NCI-H1105 (cell line): ENCODE measurements at regions not wholly inside any gene's neighbourhood (a gene's known extent, or its start where the extent isn't known, plus 50 kb on each side); places are given as distances from the start of the nearest gene placed in this dataset.

ENCODE experiments used
- DNase-seq: peaks from one replicate; lab custom pipeline; 2025; lab: John Stamatoyannopoulos, UW

DNA sequence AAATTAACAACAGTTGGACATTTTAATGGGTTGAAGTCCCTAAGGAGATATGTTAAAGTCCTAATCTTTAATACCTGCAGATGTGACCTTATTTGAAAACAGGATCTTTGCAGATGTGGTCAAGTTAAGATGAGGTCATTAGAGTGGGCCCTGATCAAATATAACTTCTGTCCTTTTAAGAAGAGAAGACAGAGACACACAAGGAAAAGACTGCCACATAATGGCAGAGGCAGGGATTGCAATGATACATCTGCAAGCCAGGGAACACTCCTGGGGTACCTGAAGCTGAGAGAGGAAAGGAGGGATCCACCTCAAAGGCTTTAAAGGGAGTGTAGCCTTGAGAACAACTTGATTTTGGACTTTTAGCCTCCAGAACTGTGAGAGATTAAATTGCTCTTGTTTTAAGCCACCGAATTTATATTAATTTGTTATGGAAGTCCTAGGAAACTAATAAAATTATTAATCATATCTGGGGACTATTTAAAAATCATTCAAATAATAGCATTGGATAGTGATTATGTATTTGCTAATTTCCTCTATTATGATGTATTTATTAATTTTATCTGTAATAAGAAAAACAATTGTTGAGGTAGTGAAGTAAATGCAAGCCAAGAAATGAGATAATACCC lies 700.0 kb upstream of the PCDH15 start:
- peak; percentile 10 for DNase-seq

DNA sequence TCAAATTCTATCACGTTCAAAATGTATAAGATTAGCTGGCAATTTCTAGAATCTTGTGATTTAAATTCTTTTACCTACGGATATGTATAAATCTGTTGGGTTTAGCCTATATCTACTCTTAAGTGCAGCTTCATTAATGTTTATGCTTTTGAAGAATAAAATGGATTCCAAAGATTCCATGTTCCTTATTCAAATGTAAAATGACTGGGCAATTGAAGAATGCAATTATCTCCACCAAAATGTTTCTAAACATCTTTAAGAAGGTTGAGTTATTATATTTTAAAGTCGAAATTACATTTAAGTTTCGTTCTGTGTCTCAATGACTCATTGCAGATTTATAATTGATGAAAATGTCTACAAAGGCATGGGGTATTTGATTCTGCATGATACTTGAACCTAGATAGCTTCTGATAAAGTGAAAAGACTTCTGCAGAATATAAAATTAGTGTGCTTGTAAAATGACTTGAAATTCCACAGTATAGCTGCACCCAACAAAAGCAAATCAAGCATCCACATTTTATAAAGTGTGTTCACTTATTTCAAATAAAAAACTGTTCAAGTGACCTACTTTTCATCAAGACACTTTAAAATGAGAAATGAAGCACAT lies 697.0 kb upstream of the PCDH15 start:
- DNase-seq, result no peak

DNA sequence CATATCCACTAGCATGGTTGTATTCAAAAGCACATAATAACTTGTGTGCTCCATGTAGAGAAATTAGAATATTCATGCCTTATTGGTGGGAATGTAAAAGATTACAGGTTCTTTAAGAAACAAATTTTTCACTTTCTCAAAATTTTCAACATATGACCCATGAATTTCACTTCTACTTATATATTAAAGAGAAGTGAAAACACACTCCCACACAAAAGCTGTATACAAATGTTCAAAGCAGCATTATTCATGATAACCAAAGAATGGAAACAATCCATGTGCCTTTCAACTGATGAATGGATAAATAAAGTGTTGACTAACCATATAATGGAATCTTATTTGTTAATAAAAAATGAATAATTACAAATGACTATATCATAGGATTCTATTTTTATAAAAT lies 694.5 kb upstream of the PCDH15 start:
- DNase-seq, result no peak

DNA sequence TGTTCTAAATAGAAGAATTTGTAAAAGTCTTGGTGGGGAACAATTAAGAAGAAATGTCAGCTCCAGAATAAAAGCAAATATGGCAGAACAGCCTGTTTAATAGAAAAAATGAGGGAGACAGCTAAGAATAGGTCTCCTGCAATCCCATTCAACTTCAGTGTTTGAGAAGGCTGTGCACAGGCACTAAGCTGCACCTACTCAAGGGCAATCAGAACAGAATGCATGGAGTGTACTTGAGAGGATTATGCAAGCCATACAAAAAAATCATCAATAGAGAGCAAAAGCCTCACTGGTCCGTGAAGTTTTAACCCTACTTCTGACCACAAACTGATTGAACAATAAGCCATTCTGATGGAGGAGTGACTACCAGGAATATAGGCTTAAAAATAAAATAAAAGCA lies 690.7 kb upstream of the PCDH15 start:
- DNase-seq, result no peak

DNA sequence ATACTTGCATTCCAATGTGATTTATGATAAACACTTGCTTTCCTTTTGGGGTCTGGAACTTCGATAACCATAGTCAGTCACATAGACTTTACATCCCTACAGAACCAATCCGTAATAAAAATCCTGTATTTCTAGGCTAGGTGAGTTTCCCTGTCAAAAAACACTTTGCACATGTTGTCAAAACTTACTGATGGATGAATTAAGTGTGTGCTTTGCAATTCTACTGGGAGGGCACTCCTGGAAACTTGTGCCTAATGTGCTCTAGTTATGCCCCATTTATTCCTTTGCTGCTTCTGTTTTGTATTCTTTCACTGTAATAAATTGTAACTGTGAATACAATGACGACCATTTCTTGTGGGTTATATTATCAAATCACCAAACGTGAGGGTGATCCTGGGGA lies 684.8 kb upstream of the PCDH15 start:
- no peak for DNase-seq

DNA sequence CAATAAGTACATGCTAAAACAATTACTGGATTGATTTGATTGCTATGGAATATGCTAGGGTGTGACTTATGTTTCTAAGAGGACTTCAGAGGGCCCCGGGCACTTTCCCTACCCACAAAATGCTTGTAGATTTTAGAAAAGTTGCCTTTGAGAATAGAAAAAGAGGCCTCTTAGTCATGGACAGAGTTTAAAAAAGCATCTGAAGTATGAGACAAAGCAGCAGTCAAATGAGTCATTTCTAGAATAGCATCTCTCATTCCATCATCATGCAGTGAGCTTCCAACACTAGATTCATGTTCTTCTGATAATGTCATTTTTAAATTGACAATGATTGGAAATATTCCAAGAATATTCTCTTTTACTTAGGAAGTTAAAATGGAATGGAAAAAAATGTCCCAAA lies 675.1 kb upstream of the PCDH15 start:
- no peak for DNase-seq

DNA sequence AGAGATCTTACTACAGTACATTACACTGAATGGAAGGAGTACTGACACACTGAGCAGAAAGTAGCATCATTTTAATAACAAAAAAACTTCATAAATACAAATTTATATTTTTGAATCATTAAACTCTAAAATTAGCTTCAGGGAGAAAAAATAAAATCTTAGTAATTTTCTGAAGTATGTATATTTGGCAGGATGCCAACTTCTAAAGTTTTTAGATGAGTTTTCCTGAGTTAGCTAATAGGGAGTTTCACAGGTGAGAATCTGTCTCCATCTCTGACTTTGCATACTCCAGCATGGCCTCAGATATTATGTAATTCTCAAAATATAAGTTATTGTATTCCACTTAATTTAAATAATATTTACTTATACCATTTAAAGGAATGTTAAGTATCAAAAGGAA lies 673.2 kb upstream of the PCDH15 start:
- no peak for DNase-seq

DNA sequence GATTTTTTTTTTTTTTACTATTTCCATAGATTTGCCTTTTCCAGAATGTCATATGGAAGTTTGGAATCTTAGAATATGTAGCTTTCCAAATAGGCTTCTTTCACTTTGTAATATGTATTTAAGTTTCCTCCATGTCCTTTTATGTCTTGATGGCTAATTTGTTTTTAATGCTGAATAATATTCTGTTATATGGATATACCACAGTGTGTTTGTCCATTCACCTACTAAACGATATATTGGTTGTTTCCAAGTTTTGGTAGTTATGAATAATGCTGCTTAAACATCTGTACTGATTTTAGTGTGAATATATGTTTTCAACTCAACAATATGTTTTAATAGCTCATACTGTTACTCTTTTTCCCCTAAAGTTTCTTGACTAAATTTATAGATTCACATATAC lies 669.8 kb upstream of the PCDH15 start:
- DNase-seq, result no peak

DNA sequence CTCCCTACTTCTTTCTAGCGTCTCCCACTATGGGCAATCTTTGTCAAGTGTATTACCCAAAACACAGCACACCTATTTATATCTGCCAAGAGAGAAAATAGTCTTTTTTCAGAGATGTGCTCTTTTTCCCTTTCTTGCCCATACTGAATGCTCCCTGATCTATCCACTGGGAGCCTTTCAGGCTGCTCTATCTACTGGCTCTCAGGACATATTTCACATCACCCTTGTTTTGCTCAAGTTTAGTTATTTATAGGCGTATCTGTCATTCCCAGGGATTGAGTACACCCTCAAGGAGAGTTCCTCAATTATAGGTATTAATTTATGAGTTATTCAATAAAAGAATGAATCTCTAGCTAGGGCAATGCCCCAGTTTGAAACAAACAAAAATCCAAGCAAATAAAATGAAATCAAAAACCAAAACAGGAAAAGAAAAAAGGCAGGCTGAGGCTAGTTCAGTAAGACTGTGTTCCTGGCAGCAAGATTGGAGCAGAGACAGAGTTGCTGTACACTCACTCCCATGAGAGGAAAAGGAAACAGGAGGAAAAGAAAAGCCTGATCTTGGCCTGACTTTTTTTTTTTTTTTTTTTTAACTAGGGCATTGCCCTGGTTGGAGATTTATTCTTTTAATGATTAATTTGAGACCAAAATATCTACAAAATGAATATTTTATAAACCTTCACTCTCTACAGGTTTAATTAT lies 665.9 kb upstream of the PCDH15 start:
- DNase-seq, result no peak

DNA sequence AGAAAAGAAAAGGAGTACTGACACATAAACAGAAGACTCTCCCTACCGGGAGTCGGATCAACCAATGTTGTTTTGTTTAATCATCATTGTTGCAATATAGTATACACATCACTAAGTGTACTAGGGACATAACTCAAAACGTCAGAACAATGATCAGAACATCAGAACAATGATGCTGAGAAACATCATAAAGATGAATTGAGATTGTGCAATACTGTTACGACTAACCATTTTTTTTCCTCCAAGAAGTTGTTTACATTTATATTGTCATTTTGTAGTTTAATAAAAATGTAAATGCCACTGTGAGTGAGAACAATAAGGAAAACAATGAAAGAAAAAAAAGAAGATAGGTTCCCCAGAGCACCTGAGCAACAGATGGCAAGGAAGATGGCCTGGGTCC lies 663.1 kb upstream of the PCDH15 start:
- DNase-seq, result no peak

DNA sequence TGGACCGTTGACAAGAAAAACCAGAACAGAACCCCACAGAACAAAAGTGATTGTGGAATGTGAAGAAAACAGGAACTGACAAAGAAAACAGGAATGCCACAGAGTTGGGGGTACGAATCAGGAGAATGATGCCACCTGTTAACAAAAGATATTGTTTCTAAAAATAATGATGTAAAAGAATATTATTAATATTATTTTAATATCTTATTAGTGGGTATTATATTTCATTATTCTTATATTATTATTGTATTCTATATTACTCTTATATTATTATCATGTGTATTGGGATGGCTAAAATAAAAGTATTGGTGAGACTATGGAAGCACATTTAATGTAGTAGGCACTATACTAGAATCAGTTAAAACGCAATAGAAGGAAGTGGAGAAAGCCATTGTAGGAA lies 659.0 kb upstream of the PCDH15 start:
- no peak for DNase-seq

DNA sequence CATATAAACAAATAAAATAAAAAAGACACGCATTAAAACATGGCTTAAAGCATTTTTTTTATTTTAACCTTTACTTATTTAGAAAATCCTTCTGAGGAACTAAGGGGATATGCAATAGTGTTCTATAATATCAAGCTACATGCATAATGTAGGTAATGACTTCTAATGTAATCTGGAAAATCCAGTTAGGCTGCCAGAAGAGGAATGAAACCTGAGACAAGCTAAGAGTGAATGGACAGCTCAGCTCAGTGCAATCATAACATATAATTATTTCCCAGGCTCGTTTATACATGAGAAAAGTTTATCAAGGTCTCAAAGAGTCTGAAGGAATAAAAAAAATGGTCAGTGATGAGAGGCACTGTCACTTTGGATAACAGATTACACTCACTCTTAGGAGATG lies 649.0 kb upstream of the PCDH15 start:
- DNase-seq, result no peak

DNA sequence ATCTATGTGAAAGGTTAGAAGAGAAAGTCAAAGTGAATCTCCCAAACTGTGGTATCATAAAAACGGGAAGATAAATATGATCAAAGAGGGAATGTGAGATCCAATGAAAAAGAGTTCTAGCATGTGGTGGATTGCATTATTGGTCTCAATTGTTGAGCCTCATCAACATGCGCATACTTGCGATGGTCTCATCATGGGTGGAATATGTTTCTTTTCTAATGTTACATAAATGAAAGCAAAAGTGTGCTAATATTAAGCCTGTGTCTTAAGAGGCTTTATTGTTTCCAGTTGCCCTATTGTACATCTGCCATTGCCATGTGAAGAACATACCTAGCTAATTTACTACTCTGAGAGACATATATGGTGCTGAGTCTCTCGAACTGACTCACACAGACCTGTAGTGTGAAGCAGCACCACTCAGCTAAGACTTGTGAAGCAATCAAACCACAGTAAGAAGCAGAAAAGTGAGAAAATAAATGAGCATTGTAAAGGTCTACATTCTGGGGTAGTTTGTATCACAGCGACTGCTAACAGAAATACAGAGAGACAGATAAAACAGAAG lies 645.5 kb upstream of the PCDH15 start:
- DNase-seq, result no peak

DNA sequence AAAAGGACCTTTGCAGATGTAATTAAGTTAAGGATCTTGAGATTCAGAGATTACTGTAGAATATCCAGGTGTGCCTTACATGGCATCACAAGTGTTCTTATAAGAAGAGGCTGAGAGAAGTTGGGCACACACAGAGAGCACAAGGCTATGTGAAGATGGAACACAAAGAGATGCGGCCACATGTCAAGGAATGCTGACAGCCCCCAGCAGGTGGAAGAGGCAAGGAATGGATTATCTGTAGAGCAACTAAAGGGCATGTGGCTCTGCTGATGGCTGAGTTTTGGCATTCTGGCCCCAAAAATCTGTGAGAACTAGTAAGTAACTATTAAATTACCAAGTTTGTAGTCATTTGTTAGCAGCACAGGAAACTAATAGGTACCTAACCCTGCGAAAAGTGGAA lies 640.7 kb upstream of the PCDH15 start:
- DNase-seq, result no peak

DNA sequence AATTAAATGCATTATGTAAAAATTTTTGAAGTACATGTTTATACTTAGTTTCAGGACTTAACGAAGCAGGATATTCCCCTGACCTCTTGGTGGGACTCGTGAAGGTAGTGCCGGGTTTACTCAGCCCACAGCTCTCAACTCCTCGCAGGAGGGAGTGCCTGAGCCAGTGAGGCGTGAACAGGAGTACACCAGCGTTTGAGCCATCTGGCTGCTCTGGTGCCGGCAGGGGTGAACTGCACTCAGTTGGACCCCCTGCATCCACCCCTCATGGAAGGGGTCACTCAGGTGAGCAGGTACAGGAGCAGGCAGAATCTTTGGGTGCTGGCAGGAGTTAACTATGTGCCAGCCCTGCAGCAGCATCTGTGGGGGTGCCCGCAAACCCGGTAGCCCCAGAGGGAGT lies 625.1 kb upstream of the PCDH15 start:
- no peak for DNase-seq

DNA sequence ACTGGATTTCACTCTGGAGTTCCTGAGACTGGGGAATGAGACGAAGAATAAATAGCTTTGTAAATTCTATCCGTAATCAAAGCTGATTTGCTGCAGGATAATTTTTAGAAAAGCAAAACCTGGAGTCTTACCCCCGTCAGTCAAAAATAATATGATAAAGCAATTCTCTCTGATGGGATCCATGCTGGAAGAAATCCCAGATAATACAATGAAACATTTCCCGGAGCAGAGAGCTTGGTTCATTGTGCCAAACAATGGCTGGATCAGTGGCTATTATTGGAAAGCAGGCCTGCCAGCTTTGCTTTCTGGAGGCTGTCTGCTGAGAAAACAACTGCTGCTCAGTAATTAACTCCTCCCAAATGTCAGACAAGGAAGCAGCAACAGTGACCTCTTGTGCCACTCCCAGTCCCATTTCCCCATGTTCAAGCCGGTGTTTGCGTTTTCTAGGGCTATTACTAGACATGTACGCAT lies 609.4 kb upstream of the PCDH15 start:
- DNase-seq, result peak; percentile 64

DNA sequence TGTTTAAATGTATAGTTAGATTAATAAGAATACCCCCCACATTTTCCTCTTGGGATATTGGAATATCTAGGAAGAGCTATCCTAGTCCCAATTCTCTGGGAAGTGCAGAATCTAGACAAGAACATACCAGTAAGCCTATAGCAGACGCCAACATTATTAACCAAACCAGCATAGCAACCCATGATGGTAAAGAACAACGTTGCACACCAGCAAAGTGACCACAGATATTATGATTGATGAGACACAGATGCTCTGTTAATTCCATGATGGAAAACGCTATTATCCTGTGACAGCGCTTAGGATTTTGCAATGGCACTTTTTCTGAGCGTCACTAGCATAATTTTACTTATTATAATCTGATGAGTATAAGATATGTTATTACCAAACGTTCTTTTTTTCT lies 603.1 kb upstream of the PCDH15 start:
- no peak for DNase-seq

DNA sequence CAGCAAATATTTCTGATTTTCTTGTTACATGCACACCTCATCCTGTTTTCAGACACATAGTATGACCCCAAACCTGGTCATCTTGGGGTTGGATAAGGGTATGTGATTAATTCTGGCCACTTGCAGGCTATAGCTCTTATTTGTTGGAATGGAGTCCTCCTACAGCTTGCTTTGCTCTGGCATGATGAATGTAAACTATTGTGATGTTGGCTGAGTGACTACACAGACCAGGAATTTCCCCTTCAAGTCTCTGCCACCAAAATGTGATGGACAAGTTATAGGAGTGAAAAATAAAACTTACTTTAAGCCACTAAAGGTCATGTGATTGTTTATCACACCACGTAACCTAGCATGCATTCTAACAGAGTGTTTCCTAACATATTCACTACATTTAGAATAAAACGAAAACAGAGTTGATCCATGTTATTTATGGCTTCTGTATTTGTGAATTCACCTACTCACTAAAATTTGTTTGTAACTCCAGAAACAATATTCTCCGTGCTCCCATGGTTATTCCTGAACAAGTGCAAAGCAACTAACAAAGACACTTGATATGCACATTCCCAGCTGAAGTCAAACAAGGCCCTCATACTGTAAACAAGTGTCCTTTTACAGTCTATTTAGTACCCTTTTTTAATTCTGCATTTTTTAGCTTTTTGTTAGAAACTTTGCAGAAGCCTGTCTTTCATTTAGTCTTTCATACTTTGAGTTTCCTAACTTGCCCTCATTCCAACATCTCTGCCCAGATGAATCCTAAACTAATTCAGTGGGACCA lies 599.2 kb upstream of the PCDH15 start:
- no peak for DNase-seq

DNA sequence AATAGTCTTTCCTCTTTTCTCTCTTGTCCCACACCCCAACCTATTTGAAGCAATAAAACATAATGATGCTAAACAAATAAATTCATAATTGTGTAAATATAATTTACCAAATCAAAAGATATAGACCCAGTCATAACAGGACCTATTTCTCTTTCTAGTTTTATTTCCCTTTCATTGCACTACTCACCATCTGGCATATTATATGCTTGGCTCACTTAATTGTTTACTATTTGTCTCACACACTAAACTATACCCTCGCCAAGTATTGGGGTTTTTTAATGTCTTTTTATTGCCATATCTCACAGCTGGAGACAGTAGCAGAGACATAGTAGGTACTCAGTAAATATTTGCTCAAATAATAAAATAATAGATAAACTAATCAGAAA lies 597.5 kb upstream of the PCDH15 start:
- DNase-seq, result peak; percentile 17

DNA sequence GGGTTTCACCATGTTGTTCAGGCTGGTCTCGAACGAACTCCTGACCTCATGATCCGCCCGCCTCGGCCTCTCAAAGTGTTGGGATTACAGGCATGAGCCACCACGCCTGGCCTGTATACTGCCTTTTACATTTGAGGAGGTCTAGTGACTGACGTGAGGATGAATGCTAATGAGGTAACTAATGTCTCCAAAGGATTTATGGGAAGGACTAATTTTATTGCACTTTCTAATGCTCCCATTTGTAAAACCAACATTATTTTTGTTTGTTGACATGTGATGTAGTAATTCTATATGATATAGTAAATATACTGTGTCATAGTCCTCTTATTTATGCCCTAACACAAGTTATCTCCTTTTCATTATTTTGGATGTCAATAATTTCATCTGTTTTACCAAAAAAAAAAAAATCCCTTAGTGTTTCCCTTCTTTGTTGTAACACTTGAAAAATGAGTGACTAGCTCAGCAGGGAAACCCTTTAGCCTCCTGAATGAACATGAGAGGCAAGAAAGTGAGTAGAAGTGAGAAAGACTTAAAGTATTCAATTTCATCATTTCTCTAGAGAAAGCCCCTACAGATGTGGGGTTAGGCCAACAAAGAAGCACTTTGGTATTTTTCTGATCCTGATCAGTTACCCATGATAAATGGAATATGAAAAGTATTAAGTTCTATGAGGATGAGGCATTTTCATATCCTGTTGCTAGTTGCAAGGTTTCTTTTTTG lies 596.9 kb upstream of the PCDH15 start:
- DNase-seq, result no peak

DNA sequence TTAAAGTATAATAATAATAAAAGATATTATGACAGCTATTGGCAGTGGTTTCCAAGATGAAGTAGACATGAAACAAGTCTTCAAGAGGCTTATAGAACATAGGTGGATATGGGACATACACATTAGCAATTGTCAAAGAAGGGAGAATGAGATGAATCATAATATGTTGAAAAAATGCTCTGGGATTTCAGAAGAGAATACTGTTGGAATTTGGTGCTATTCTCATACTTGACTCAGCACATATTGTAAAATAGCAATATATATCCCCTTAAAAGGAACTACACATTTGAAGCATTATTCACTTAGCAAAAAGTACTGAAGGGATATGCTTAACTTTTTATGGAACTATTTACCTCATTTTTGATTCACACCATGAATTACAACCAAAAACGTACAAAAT lies 577.2 kb upstream of the PCDH15 start:
- no peak for DNase-seq

DNA sequence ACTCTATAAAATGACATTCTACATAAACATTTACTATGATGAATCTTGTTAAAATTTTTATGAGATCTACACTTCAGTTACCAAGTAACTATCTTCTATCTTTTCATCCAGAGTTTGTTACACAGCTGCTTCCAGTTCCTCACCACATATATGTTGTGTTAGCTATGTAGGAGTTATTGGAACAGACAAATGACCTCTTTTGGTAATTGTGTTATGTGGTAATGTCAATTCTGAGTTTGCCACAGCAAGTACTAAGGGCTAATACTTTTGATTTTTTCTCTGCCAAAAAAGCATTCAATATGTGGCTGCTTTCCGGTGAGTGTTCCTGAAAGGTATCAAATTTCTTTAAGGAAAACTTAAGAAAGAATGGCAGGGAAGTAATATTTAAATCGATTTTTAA lies 573.9 kb upstream of the PCDH15 start:
- DNase-seq, result no peak
